ENCODE measurements at regions not wholly inside any gene's neighbourhood (a gene's known extent, or its start where the extent isn't known, plus 50 kb on each side); places are given as distances from the start of the nearest gene placed in this dataset.

DNA sequence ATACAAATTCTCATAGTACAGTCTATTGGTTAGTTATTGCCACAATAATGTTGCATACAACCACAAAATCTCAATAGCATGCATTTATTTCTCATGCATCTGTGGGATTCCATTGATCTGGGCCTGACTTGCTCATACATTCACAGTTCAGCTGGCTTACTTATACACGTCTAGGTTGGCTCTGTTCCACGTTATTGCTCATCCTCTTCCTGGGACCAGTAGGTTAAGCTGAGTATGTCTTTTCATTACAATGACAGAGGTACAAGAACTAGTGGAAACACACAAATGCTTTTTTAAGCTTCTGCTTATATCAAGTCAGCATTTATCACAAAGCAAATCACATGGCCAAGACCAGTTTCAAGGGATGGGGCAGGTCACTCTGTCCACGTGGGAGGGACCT is 485.3 kb upstream of the BTBD3 start:
- intact Hi-C loops (cut with DNase I) = no loop called here
- H3K4me3 ChIP-seq = no peak overlapping the region
- TF ChIP-seq POLR2A (IDR thresholded peaks at IDR 0.05) (no peak), CTCF (IDR thresholded peaks at IDR 0.05) (no peak)
- WGBS, 4 donors = 51 to 56% (median 53%) methylated on average over 3 of the region's 3 CpGs
- ATAC-seq (no peak), DNase-seq (no peak)
- H3K36me3 ChIP-seq = no peaks in the 10 kb centered on the region
- H3K27me3 ChIP-seq = no peaks in the 10 kb centered on the region
- peaks cover 0 to 15% (median 0%) of the 10 kb centered on the region in 12 donors for H3K9me3 ChIP-seq
- no peak overlapping the region for H3K27ac ChIP-seq
- H3K4me1 ChIP-seq = no peaks in the 10 kb centered on the region

GRCh38 chr20:11436113-11436905 is 481.4 kb upstream of the BTBD3 start:
- Histone ChIP-seq H3K4me1 (no peaks in the 10 kb centered on the region), H3K9me3 (peaks cover 0 to 15% (median 0%) of the 10 kb centered on the region in 12 donors), H3K27ac (no peak overlapping the region), H3K4me3 (no peak overlapping the region), H3K36me3 (no peaks in the 10 kb centered on the region), H3K27me3 (no peaks in the 10 kb centered on the region)
- intact Hi-C loops (cut with DNase I) = no loop called here
- no peak for TF ChIP-seq CTCF (IDR thresholded peaks at IDR 0.05)
- 66 to 83% (median 73%) methylated on average over 4 of the region's 4 CpGs for WGBS, 4 donors
- no peak for ATAC-seq
- DNase-seq = no peak

DNA sequence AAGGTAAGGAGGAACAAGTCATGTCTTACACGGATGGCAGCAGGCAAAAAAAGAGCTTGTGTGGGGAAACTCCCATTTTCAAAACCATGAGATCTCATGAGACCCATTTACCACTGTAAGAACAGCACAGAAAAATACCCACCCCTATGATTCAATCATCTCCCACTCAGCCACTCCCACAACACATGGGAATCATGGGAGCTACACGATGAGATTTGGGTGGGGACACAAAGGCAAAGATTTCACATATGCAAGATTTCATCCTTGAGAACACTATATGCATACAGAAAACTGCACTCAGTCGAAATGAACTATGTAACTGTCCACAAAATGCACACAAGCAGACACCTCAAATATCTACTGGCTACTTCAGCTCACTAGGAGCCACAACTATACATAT is 480.6 kb upstream of the BTBD3 start:
- DNase-seq = no peak
- no peak overlapping the region for H3K27ac ChIP-seq
- H3K4me1 ChIP-seq = no peaks in the 10 kb centered on the region
- no peaks in the 10 kb centered on the region for H3K27me3 ChIP-seq
- ATAC-seq = no peak
- TF ChIP-seq POLR2A (IDR thresholded peaks at IDR 0.05) (no peak), CTCF (IDR thresholded peaks at IDR 0.05) (no peak)
- intact Hi-C loops (cut with DNase I) = no loop called here
- 77 to 78% (median 77%) methylated on average over 3 of the region's 3 CpGs for WGBS, 4 donors
- no peaks in the 10 kb centered on the region for H3K36me3 ChIP-seq
- H3K4me3 ChIP-seq = no peak overlapping the region
- H3K9me3 ChIP-seq = peaks cover 0 to 15% (median 0%) of the 10 kb centered on the region in 12 donors

DNA sequence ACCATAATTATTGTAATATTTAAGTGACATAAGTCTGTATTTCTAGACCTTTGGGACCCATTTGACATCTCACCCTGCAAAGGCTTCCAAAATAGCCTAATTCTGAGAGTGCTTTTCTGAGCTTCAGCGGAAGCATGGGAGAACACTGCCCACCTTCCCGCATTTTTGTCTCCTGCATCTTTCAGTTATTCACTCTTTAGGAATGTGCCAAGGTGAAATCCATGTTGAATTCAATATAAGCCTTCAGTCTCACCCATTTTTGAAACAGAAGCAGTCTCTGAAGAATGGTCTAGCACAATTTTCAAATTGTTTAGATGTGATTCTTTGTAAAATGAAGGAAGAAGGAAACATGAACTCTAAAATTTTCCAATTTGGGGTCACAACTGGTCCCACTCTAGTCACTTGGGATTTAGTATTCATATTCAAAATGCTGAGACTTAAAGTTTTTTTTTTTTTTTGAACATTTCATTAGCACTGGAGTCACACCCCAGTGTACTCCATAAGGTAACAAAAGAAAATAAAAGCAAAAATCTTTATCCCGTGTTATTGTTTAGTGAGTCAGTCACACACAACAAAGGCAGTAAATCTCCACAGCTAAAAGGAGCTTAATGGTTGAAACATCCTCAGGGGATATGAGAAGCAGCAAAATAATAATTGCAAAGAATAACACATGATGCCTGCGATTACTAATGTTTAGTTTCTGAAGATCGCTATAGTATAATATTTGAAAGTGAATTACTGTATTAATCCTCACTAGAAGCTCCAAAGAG is 479.9 kb upstream of the BTBD3 start:
- TF ChIP-seq POLR2A (IDR thresholded peaks at IDR 0.05) (no peak), CTCF (IDR thresholded peaks at IDR 0.05) (no peak)
- Histone ChIP-seq H3K9me3 (peaks cover 0 to 15% (median 0%) of the 10 kb centered on the region in 12 donors), H3K27me3 (no peaks in the 10 kb centered on the region), H3K27ac (no peak overlapping the region), H3K4me1 (no peaks in the 10 kb centered on the region), H3K36me3 (no peaks in the 10 kb centered on the region), H3K4me3 (no peak overlapping the region)
- ATAC-seq = no peak
- DNase-seq = no peak
- intact Hi-C loops (cut with DNase I) = no loop called here
- WGBS, 4 donors = 94 to 97% (median 94%) methylated on average over 5 of the region's 5 CpGs
